Motor neuron (in vitro differentiated cells): ENCODE measurements at regions not wholly inside any gene's neighbourhood (a gene's known extent, or its start where the extent isn't known, plus 50 kb on each side); places are given as distances from the start of the nearest gene placed in this dataset.
A peak's percentile ranks its signal among the peaks of the same experiment; 100 is the strongest.

Source experiments
- ATAC-seq, 8 experiments: fragments of 200-7000 bp; cut with Tn5 transposase; replicated peaks in 6 of 8; 2 replicates each; pipeline ENCODE4 v1.8.0; 2021; ENCODE audit warnings: mild to moderate bottlenecking in 8 of 8, moderate library complexity in 8 of 8
- H3K27ac ChIP-seq, 2 donors: fragments of 250-450 bp; sonication (Bioruptor Pico); 2 replicates each; pipeline ENCODE4 v1.9.0; 2021; ENCODE audit warnings: antibody characterized with exemption in 2 of 2, mild to moderate bottlenecking in 2 of 2, moderate library complexity in 1 of 2
- H3K4me1 ChIP-seq, 2 donors: fragments of 250-450 bp; sonication (Bioruptor Pico); replicated peaks in 1 of 2; 2 replicates each; pipeline ENCODE4 v1.6.1; 2021; ENCODE audit warnings: antibody characterized with exemption in 2 of 2, mild to moderate bottlenecking in 2 of 2, moderate library complexity in 1 of 2
- H3K4me3 ChIP-seq, 5 donors: fragments of 250-450 bp; sonication (Bioruptor Pico); 2 replicates each; pipeline ENCODE4 v1.9.0; 2021; ENCODE audit warnings: antibody characterized with exemption in 5 of 5, mild to moderate bottlenecking in 5 of 5, moderate library complexity in 4 of 5
- WGBS, 10 experiments: fragments of 450-650 bp; shearing (Covaris generic); methylation state at CpG; one replicate each; pipeline ENCODE4 v1.0.0; 2022; 5-methylcytosine and 5-hydroxymethylcytosine counted together
- in situ Hi-C, 9 experiments: fragments of 400-800 bp; cut with MboI; loops; one replicate each; pipeline ENCODE4 v1.15.0; 2021; ENCODE audit warnings: low sequenced_read_pairs in 9 of 9, low pct_unique_long_range_greater_than_20kb in 2 of 9; ENCODE audit not compliant: unreplicated experiment in 9 of 9

- 80 to 92% (median 80%) methylated on average over 1 to 5 of the region's 11 CpGs; no CpG with 5 or more reads in 7 of the 10 experiments for WGBS, 10 experiments
- in situ Hi-C loops, result no loop called here
- Histone ChIP-seq H3K27ac (peak overlapping the region; percentile 34 to 60), H3K4me1 (peaks cover 16 to 18% of the 10 kb centered on the region in 2 donors), H3K4me3 (no peak overlapping the region)
- ATAC-seq, result peak in 5 of 8 experiments; percentile 11 to 52 (median 46)
Measured at GRCh38 chr10:129075927-129076326, 391.1 kb upstream of the MGMT start.

- in situ Hi-C loops, result no loop called here
- H3K27ac ChIP-seq, result no peak overlapping the region
- H3K4me3 ChIP-seq, result no peak overlapping the region
- no peak for ATAC-seq
- H3K4me1 ChIP-seq, result peaks cover 16 to 18% of the 10 kb centered on the region in 2 donors
- 5 to 100% (median 73%) methylated on average over 1 to 3 of the region's 3 CpGs; no CpG with 5 or more reads in 3 of the 10 experiments for WGBS, 10 experiments
Measured at GRCh38 chr10:129078346-129078745, 388.7 kb upstream of the MGMT start.

- WGBS, 10 experiments, result 0 to 84% (median 71%) methylated on average over 1 to 7 of the region's 7 CpGs; no CpG with 5 or more reads in 1 of the 10 experiments
- Histone ChIP-seq H3K27ac (no peak overlapping the region), H3K4me3 (no peak overlapping the region), H3K4me1 (peaks cover 16 to 18% of the 10 kb centered on the region in 2 donors)
- ATAC-seq, result no peak
- in situ Hi-C loops, result no loop called here
Measured at GRCh38 chr10:129078746-129079145, 388.3 kb upstream of the MGMT start.

- H3K27ac ChIP-seq, result no peak overlapping the region
- WGBS, 10 experiments, result 20 to 88% (median 80%) methylated on average over 1 to 2 of the region's 3 CpGs; no CpG with 5 or more reads in 5 of the 10 experiments
- in situ Hi-C loops, result no loop called here
- peak in 1 of 8 experiments; percentile 58 for ATAC-seq
- no peak overlapping the region for H3K4me3 ChIP-seq
- peaks cover 16 to 18% of the 10 kb centered on the region in 2 donors for H3K4me1 ChIP-seq
Measured at GRCh38 chr10:129079705-129080104, 387.3 kb upstream of the MGMT start.

- no peak for ATAC-seq
- in situ Hi-C loops, result no loop called here
- WGBS, 10 experiments, result 0 to 82% (median 57%) methylated on average over 1 of the region's 1 CpG; no CpG with 5 or more reads in 5 of the 10 experiments
- Histone ChIP-seq H3K4me3 (no peak overlapping the region), H3K4me1 (peaks cover 8 to 21% of the 10 kb centered on the region in 2 donors), H3K27ac (no peak overlapping the region)
Measured at GRCh38 chr10:129085811-129086210, 381.2 kb upstream of the MGMT start.

- Histone ChIP-seq H3K4me1 (peaks cover 11 to 24% of the 10 kb centered on the region in 2 donors), H3K4me3 (no peak overlapping the region), H3K27ac (no peak overlapping the region)
- no peak for ATAC-seq
- 0 to 100% (median 67%) methylated on average over 1 to 4 of the region's 4 CpGs; no CpG with 5 or more reads in 2 of the 10 experiments for WGBS, 10 experiments
- in situ Hi-C loops, result no loop called here
Measured at GRCh38 chr10:129089341-129089740, 377.7 kb upstream of the MGMT start.

DNA sequence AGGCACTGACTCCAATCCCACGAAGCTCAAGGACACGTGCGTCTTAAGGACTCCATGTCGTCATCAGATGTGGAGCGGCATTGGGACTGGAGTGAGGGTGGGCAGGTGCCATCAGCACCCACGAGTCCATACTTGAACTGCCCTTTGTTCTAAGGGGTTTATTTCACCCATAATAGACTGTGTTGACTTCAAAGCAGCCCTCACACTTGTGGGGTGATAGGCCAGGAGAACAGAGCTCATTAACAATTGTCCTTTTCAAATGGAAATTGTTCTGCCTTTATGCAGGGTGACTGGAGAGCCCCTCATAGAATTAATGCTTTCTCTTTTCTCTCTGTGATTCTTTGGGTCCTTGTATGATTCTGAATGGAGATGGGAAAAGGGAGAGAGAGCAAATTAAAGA, 376.9 kb upstream of the MGMT start:
- peaks cover 11 to 24% of the 10 kb centered on the region in 2 donors for H3K4me1 ChIP-seq
- 9 to 68% (median 36%) methylated on average over 1 to 6 of the region's 6 CpGs; no CpG with 5 or more reads in 6 of the 10 experiments for WGBS, 10 experiments
- in situ Hi-C loops, result no loop called here
- no peak overlapping the region for H3K27ac ChIP-seq
- peak in 3 of 8 experiments; percentile 47 to 71 (median 71) for ATAC-seq
- no peak overlapping the region for H3K4me3 ChIP-seq

DNA sequence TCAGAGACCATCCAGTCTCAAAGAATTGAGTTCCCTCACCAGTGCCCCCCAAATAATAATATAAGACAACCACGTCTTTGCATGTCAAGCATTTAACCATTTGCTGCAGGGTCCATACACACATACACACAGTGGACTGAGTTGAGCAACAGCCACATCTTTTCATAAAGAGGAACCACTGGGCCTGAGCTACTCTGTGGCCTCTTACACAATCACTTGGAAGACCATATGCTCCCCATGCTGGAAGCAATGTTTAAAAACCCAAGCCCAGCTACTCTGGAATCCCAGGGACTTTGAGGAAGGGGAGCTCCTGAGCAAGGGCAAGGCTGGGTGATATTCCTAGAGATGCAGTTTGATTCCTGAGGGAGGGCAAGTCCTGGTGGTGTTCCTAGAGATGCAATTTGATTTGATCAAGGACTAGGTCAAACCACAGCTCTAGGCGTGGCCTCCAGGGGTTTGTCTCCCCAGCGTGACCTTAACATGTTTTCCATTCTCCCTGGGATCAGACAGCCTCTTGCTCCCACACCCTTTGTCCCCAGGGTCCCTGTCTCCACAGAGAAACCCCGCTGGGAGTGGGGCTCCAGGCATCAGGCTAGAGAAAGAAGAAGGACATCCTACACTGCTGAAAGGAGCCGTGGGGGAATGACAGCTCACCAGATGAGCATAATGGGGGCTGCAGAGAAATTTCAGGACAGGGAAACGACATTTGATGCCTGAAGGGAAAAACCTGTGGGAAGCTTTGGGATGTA, 376.2 kb upstream of the MGMT start:
- Histone ChIP-seq H3K4me3 (no peak overlapping the region), H3K4me1 (peaks cover 11 to 25% of the 10 kb centered on the region in 2 donors), H3K27ac (no peak overlapping the region)
- ATAC-seq, result peak in 2 of 8 experiments; percentile 30 to 66
- in situ Hi-C loops, result no loop called here
- WGBS, 10 experiments, result 0 to 100% (median 43%) methylated on average over 1 to 4 of the region's 6 CpGs; no CpG with 5 or more reads in 1 of the 10 experiments

GRCh38 chr10:129093641-129094040, 373.4 kb upstream of the MGMT start:
- 55 to 100% (median 81%) methylated on average over 1 to 5 of the region's 8 CpGs; no CpG with 5 or more reads in 4 of the 10 experiments for WGBS, 10 experiments
- in situ Hi-C loops, result no loop called here
- Histone ChIP-seq H3K4me3 (no peak overlapping the region), H3K27ac (no peak overlapping the region), H3K4me1 (peaks cover 11 to 32% of the 10 kb centered on the region in 2 donors)
- no peak for ATAC-seq

GRCh38 chr10:129094233-129094632, 372.8 kb upstream of the MGMT start:
- Histone ChIP-seq H3K4me3 (no peak overlapping the region), H3K27ac (no peak overlapping the region), H3K4me1 (peaks cover 11 to 32% of the 10 kb centered on the region in 2 donors)
- in situ Hi-C loops, result no loop called here
- 47 to 100% (median 93%) methylated on average over 1 to 6 of the region's 6 CpGs; no CpG with 5 or more reads in 2 of the 10 experiments for WGBS, 10 experiments
- no peak for ATAC-seq

- H3K4me3 ChIP-seq, result no peak overlapping the region
- 60 to 100% (median 100%) methylated on average over 1 to 2 of the region's 2 CpGs; no CpG with 5 or more reads in 2 of the 10 experiments for WGBS, 10 experiments
- peaks cover 10 to 29% of the 10 kb centered on the region in 2 donors for H3K4me1 ChIP-seq
- no peak for ATAC-seq
- H3K27ac ChIP-seq, result no peak overlapping the region
- in situ Hi-C loops, result no loop called here
Measured at GRCh38 chr10:129094861-129095260, 372.2 kb upstream of the MGMT start.

- Histone ChIP-seq H3K4me1 (peaks cover 4 to 21% of the 10 kb centered on the region in 2 donors), H3K27ac (no peak overlapping the region), H3K4me3 (no peak overlapping the region)
- 36 to 91% (median 81%) methylated on average over 2 to 7 of the region's 7 CpGs for WGBS, 10 experiments
- ATAC-seq, result peak in 5 of 8 experiments; percentile 21 to 76 (median 63)
- in situ Hi-C loops, result no loop called here
Measured at GRCh38 chr10:129095680-129096064, 371.4 kb upstream of the MGMT start.

- WGBS, 10 experiments, result 2 to 86% (median 56%) methylated on average over 5 to 11 of the region's 12 CpGs
- H3K27ac ChIP-seq, result no peak overlapping the region
- in situ Hi-C loops, result no loop called here
- no peak overlapping the region for H3K4me3 ChIP-seq
- ATAC-seq, result peak; percentile 26 to 93 (median 80)
- H3K4me1 ChIP-seq, result peaks cover 3 to 21% of the 10 kb centered on the region in 2 donors
Measured at GRCh38 chr10:129096065-129096984, 370.7 kb upstream of the MGMT start.
